Liver (tissue), 7 donors: ENCODE measurements at regions not wholly inside any gene's neighbourhood (a gene's known extent, or its start where the extent isn't known, plus 50 kb on each side); places are given as distances from the start of the nearest gene placed in this dataset.

Experiments
- DNase-seq: peaks from one replicate; pipeline ENCODE4 v3.0.0-alpha.2; 2017; ENCODE audit warnings: low spot score
- H3K27ac ChIP-seq, 2 donors: one replicate each; pipeline ENCODE4 v1.7.0; 2013; ENCODE audit warnings: inconsistent platforms in 2 of 2, low read length in 2 of 2, control low read depth in 1 of 2, low read depth in 1 of 2, mild to moderate bottlenecking in 1 of 2
- H3K27me3 ChIP-seq, 4 donors: one replicate each; pipeline versions ENCODE4 v1.6.1 to v1.7.0; 2013; ENCODE audit warnings: low read length in 3 of 4, inconsistent platforms in 1 of 4, mild to moderate bottlenecking in 1 of 4, moderate library complexity in 1 of 4; ENCODE audit not compliant: control insufficient read depth in 4 of 4, insufficient read depth in 4 of 4
- H3K36me3 ChIP-seq, 4 donors: one replicate each; pipeline versions ENCODE4 v1.6.1 to v1.7.0; 2013; ENCODE audit warnings: low read length in 3 of 4, mild to moderate bottlenecking in 3 of 4, low read depth in 1 of 4, moderate library complexity in 1 of 4; ENCODE audit not compliant: control insufficient read depth in 4 of 4, insufficient read depth in 3 of 4
- H3K4me1 ChIP-seq, 4 donors: one replicate each; pipeline versions ENCODE4 v1.6.1 to v1.7.0; 2013; ENCODE audit warnings: low read length in 3 of 4, mild to moderate bottlenecking in 3 of 4, moderate library complexity in 1 of 4; ENCODE audit not compliant: control insufficient read depth in 4 of 4, insufficient read depth in 4 of 4
- H3K4me3 ChIP-seq, 3 donors: one replicate each; pipeline versions ENCODE4 v1.6.1 to v1.7.0; 2013; ENCODE audit warnings: low read length in 3 of 3, control low read depth in 1 of 3, low read depth in 1 of 3, mild to moderate bottlenecking in 1 of 3
- H3K9ac ChIP-seq, 2 donors: one replicate each; pipeline ENCODE4 v1.7.0; 2013; ENCODE audit warnings: low read length in 2 of 2, mild to moderate bottlenecking in 2 of 2, moderate library complexity in 2 of 2, control low read depth in 1 of 2, low read depth in 1 of 2
- H3K9me3 ChIP-seq, 4 donors: one replicate each; pipeline versions ENCODE4 v1.6.1 to v1.7.0; 2013; ENCODE audit warnings: low read length in 3 of 4; ENCODE audit not compliant: control insufficient read depth in 4 of 4
- ATF3 ChIP-seq: IDR thresholded peaks from 2 replicates; pipeline ENCODE4 v1.6.1; 2016; ENCODE audit warnings: antibody characterized with exemption
- EGR1 ChIP-seq, 2 donors: IDR thresholded peaks; 2 replicates each; pipeline ENCODE4 v1.6.1; 2016 to 2018; ENCODE audit warnings: antibody characterized with exemption in 2 of 2, low read depth in 2 of 2
- FOXA1 ChIP-seq: IDR thresholded peaks from 2 replicates; pipeline ENCODE4 v1.6.1; 2016; ENCODE audit warnings: antibody characterized with exemption
- FOXA2 ChIP-seq: IDR thresholded peaks from 2 replicates; pipeline ENCODE4 v1.6.1; 2016; ENCODE audit warnings: antibody characterized with exemption
- GABPA ChIP-seq, 2 donors: IDR thresholded peaks in 1 of 2; conservative IDR thresholded peaks in 1 of 2; 2 replicates each; pipeline ENCODE4 v1.6.1; 2016; ENCODE audit warnings: antibody characterized with exemption in 2 of 2, mild to moderate bottlenecking in 1 of 2, moderate library complexity in 1 of 2
- JUND ChIP-seq, 2 donors: IDR thresholded peaks; 2 replicates each; pipeline ENCODE4 v1.6.1; 2016; ENCODE audit warnings: antibody characterized with exemption in 2 of 2
- MAX ChIP-seq: IDR thresholded peaks from 2 replicates; pipeline ENCODE4 v1.6.1; 2016; ENCODE audit warnings: antibody characterized with exemption
- NR2F2 ChIP-seq: IDR thresholded peaks from 2 replicates; pipeline ENCODE4 v1.6.1; 2016; ENCODE audit warnings: antibody characterized with exemption
- RAD21 ChIP-seq, 2 donors: IDR thresholded peaks; 2 replicates each; pipeline ENCODE4 v1.6.1; 2016; ENCODE audit warnings: antibody characterized with exemption in 2 of 2, mild to moderate bottlenecking in 2 of 2
- REST ChIP-seq: IDR thresholded peaks from 2 replicates; pipeline ENCODE4 v1.6.1; 2016; ENCODE audit warnings: antibody characterized with exemption, mild to moderate bottlenecking
- RXRA ChIP-seq, 2 donors: IDR thresholded peaks; 2 replicates each; pipeline ENCODE4 v1.6.1; 2017 to 2018; ENCODE audit warnings: antibody characterized with exemption in 2 of 2, mild to moderate bottlenecking in 1 of 2
- SP1 ChIP-seq: IDR thresholded peaks from 2 replicates; pipeline ENCODE4 v1.6.1; 2018; ENCODE audit warnings: antibody characterized with exemption, mild to moderate bottlenecking
- TAF1 ChIP-seq: conservative IDR thresholded peaks from 2 replicates; pipeline ENCODE4 v1.6.1; 2016; ENCODE audit warnings: antibody characterized with exemption, mild to moderate bottlenecking
- YY1 ChIP-seq: IDR thresholded peaks from 2 replicates; pipeline ENCODE4 v1.6.1; 2016; ENCODE audit warnings: antibody characterized with exemption, mild to moderate bottlenecking
- ZBTB33 ChIP-seq: IDR thresholded peaks from 2 replicates; pipeline ENCODE4 v1.6.1; 2016; ENCODE audit warnings: antibody characterized with exemption
- WGBS: extraction: QIAGEN DNeasy Blood & Tissue Kit; methylation state at CpG from one replicate; pipeline ENCODE4 v1.1.7; 2013; 5-methylcytosine and 5-hydroxymethylcytosine counted together
- donor health status: healthy.
- donor health status: healthy.
- donor health status: healthy.
- donor health status: healthy.

GRCh38 chr3:170660139-170660538 lies 74.3 kb upstream of the SLC7A14 start:
- Histone ChIP-seq H3K4me1 (peaks cover 10 to 28% (median 25%) of the 10 kb centered on the region in 4 donors), H3K36me3 (no peaks in the 10 kb centered on the region), H3K4me3 (no peak overlapping the region), H3K27me3 (no peaks in the 10 kb centered on the region), H3K9ac (no peak overlapping the region), H3K27ac (no peak overlapping the region), H3K9me3 (no peaks in the 10 kb centered on the region)
- TF ChIP-seq RAD21 (IDR thresholded peaks at IDR 0.05) (no peak), REST (no peak), MAX (no peak), EGR1 (IDR thresholded peaks at IDR 0.05; ENCODE audit: low read depth in 2 of 2) (no peak), FOXA2 (no peak), ATF3 (no peak), FOXA1 (no peak)
- DNase-seq = no peak
- 81% methylated on average over 5 of the region's 5 CpGs for WGBS

- Histone ChIP-seq H3K9me3 (no peaks in the 10 kb centered on the region), H3K9ac (no peak overlapping the region), H3K27me3 (no peaks in the 10 kb centered on the region), H3K36me3 (no peaks in the 10 kb centered on the region), H3K4me1 (peaks cover 10 to 28% (median 25%) of the 10 kb centered on the region in 4 donors), H3K4me3 (no peak overlapping the region), H3K27ac (no peak overlapping the region)
- TF ChIP-seq JUND (IDR thresholded peaks at IDR 0.05) = no peak
- TF ChIP-seq YY1 = peak; percentile 19
- TF ChIP-seq MAX = no peak
- TF ChIP-seq RXRA (IDR thresholded peaks at IDR 0.05) = no peak
- TF ChIP-seq RAD21 (IDR thresholded peaks at IDR 0.05) = no peak
- no peak for TF ChIP-seq TAF1
- no peak for TF ChIP-seq FOXA1
- TF ChIP-seq ATF3 = no peak
- no peak for DNase-seq
- WGBS = 39% methylated on average over 2 of the region's 2 CpGs
Measured at GRCh38 chr3:170657312-170657711, 71.4 kb upstream of the SLC7A14 start.

GRCh38 chr3:170656284-170656683 lies 70.4 kb upstream of the SLC7A14 start:
- no peaks in the 10 kb centered on the region for H3K9me3 ChIP-seq
- no peak for DNase-seq
- 27% methylated on average over 2 of the region's 2 CpGs for WGBS
- H3K9ac ChIP-seq = no peak overlapping the region
- no peaks in the 10 kb centered on the region for H3K36me3 ChIP-seq
- peak overlapping the region in 1 of 2 donors; percentile 13 for H3K27ac ChIP-seq
- no peak overlapping the region for H3K4me3 ChIP-seq
- peaks cover 10 to 28% (median 25%) of the 10 kb centered on the region in 4 donors for H3K4me1 ChIP-seq
- no peaks in the 10 kb centered on the region for H3K27me3 ChIP-seq
- TF ChIP-seq RAD21 (IDR thresholded peaks at IDR 0.05) (peak in 1 of 2 donors; percentile 13), FOXA2 (no peak), MAX (no peak), REST (no peak), RXRA (IDR thresholded peaks at IDR 0.05) (peak; percentile 38 to 76), EGR1 (IDR thresholded peaks at IDR 0.05; ENCODE audit: low read depth in 2 of 2) (no peak), GABPA (IDR thresholded peaks at IDR 0.05 in 1 of 2, conservative IDR thresholded peaks at IDR 0.05 in 1 of 2) (no peak), FOXA1 (no peak), ZBTB33 (no peak), TAF1 (no peak), NR2F2 (no peak), ATF3 (no peak), SP1 (no peak)
